GM23338 (cell line): ENCODE measurements at regions not wholly inside any gene's neighbourhood (a gene's known extent, or its start where the extent isn't known, plus 50 kb on each side); places are given as distances from the start of the nearest gene placed in this dataset.

Experiments used
- CREB1 ChIP-seq: fragments of 250-450 bp; sonication (Bioruptor Pico); IDR thresholded peaks from 2 replicates; pipeline ENCODE4 v1.5.0; 2020; ENCODE audit warnings: low read depth, mild to moderate bottlenecking, moderate library complexity
- EZH2 ChIP-seq: fragments of 200-600 bp; sonication (generic); IDR thresholded peaks from one replicate; pipeline ENCODE4 v1.8.0; 2017; ENCODE audit warnings: antibody characterized with exemption, mild to moderate bottlenecking, low read depth; ENCODE audit not compliant: unreplicated experiment
- EZH2phosphoT487 ChIP-seq: fragments of 200-600 bp; sonication (generic); IDR thresholded peaks from one replicate; pipeline ENCODE4 v1.8.1; 2018; ENCODE audit warnings: antibody characterized with exemption; ENCODE audit not compliant: unreplicated experiment
- JUNB ChIP-seq: IDR thresholded peaks from one replicate; pipeline ENCODE4 v1.6.1; 2016; ENCODE audit warnings: antibody characterized with exemption; ENCODE audit not compliant: unreplicated experiment
- POLR2AphosphoS5 ChIP-seq: IDR thresholded peaks from 2 replicates; pipeline ENCODE4 v1.6.1; 2016; ENCODE audit warnings: antibody characterized with exemption, low read depth
- REST ChIP-seq: IDR thresholded peaks from one replicate; pipeline ENCODE4 v1.6.1; 2018; ENCODE audit warnings: antibody characterized with exemption; ENCODE audit not compliant: unreplicated experiment
- STAT1 ChIP-seq: IDR thresholded peaks from one replicate; pipeline ENCODE4 v1.6.1; 2016; ENCODE audit warnings: antibody characterized with exemption; ENCODE audit not compliant: unreplicated experiment
- ZNF114 ChIP-seq: fragments of 250-450 bp; sonication (Bioruptor Pico); IDR thresholded peaks from 2 replicates; pipeline ENCODE4 v1.5.0; 2020; ENCODE audit warnings: mild to moderate bottlenecking, moderate library complexity
- ZNF331 ChIP-seq: fragments of 250-450 bp; sonication (Bioruptor Pico); IDR thresholded peaks from 2 replicates; pipeline ENCODE4 v1.5.0; 2020; ENCODE audit warnings: low read depth, mild to moderate bottlenecking, moderate library complexity
- ZNF462 ChIP-seq: fragments of 250-450 bp; sonication (Bioruptor Pico); IDR thresholded peaks from 2 replicates; pipeline ENCODE4 v1.5.0; 2020; ENCODE audit warnings: mild to moderate bottlenecking, moderate library complexity

DNA sequence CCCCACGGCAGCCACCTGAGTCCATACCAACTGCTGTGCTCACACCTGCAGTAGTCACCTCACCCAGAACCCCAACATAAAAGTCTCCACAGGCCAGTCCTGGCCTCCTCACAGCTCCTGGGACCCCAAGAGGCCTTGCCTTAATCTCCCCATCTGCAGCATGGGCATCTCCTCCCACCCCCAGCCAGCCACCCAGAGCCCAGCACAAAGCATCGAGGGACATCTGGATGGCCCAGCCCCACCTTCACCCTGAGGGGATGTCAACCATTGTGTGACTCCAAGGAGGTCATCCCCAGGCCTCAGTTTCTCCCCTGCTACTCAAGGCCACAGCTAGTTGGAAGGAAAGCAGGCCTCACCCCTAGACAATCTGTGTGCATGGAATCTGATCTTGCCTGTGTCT lies 1775.3 kb downstream of the TP53TG3F start (continued):
- TF ChIP-seq ZNF462 (no peak), STAT1 (no peak), REST (no peak), CREB1 (no peak), EZH2 (no peak), ZNF114 (CRISPR knock-in tag) (no peak), ZNF331 (CRISPR knock-in tag) (no peak), JUNB (no peak), POLR2AphosphoS5 (no peak), EZH2phosphoT487 (no peak)
